ENCODE measurements at regions not wholly inside any gene's neighbourhood (a gene's known extent, or its start where the extent isn't known, plus 50 kb on each side); places are given as distances from the start of the nearest gene placed in this dataset.

DNA sequence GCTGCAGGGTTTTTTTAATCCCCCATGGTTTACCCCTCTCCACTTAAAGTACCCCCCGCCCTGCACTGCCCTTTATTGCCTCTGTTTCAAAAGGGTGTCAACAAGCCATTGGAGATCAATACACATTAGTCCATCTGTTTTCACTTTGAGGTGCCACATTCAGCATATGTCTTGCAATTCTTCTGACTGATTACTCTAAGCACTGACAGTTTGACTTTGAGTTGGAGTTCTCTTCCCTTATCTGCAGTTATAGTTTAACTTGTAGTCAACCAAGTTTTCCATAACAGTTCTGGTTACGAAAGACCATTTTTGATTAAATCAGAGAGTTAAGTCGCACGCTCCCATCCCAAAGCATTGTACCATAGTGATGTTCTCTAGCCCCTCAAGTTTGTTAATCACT is 260.8 kb upstream of the TBX3 start:
- no peak for TF ChIP-seq POLR2A (IDR thresholded peaks at IDR 0.05; ENCODE audit: borderline replicate concordance, extremely low read depth, insufficient read depth, insufficient read length)
- no peak for TF ChIP-seq CTCF (IDR thresholded peaks at IDR 0.05 in 2 of 3, conservative IDR thresholded peaks at IDR 0.05 in 1 of 3; ENCODE audit: borderline replicate concordance in 1 of 3, insufficient read depth in 1 of 3, low read depth in 2 of 3, low read length in 2 of 3)
- TF ChIP-seq, protein P1, sequence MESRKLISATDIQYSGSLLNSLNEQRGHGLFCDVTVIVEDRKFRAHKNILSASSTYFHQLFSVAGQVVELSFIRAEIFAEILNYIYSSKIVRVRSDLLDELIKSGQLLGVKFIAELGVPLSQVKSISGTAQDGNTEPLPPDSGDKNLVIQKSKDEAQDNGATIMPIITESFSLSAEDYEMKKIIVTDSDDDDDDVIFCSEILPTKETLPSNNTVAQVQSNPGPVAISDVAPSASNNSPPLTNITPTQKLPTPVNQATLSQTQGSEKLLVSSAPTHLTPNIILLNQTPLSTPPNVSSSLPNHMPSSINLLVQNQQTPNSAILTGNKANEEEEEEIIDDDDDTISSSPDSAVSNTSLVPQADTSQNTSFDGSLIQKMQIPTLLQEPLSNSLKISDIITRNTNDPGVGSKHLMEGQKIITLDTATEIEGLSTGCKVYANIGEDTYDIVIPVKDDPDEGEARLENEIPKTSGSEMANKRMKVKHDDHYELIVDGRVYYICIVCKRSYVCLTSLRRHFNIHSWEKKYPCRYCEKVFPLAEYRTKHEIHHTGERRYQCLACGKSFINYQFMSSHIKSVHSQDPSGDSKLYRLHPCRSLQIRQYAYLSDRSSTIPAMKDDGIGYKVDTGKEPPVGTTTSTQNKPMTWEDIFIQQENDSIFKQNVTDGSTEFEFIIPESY (IDR thresholded peaks at IDR 0.05; ENCODE audit: extremely low read depth, insufficient replicate concordance, low read length): no peak
- TF ChIP-seq ELF1 (IDR thresholded peaks at IDR 0.05; ENCODE audit: borderline replicate concordance, low read depth): no peak
- no peak for TF ChIP-seq RAD21 (IDR thresholded peaks at IDR 0.05; ENCODE audit: low read depth)
- TF ChIP-seq MAX (IDR thresholded peaks at IDR 0.05): no peak

All from HCT116 (cell line).